ENCODE measurements at regions not wholly inside any gene's neighbourhood (a gene's known extent, or its start where the extent isn't known, plus 50 kb on each side); places are given as distances from the start of the nearest gene placed in this dataset.

DNA sequence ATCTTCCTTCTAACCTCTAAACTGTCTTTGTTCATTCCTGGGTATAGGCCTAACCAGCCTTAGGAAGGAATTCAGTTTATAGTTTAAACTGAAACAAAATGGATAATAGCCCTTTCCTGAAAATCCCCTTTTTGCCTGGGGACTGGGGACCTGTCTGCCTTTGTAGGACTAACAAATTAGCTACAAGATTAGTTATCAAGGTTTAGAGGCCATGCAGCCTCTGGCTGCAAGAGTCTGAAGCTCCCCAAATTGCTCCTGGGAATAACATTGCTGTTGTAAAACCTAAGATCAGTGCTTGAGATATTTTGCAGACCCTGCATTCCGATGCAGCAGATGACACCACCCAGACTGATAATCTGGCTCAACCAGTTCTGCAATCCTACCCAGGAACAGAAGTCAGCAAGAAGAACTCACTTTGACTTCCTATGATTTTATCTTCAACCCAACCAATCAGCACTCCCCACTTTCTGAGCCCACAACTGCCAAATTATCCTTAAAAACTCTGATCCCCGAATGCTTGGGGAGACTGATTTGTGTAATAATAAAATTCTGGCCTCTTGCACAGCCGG lies 96.6 kb upstream of the ETV3 start:
- no peak for TF ChIP-seq CTCF (IDR thresholded peaks at IDR 0.05)
- H3K4me3 Mint-ChIP-seq: no peak overlapping the region
- no peak for DNase-seq
- no peak overlapping the region for H3K27ac Mint-ChIP-seq
- intact Hi-C loops (cut with micrococcal nuclease): no loop called here
- H3K36me3 Mint-ChIP-seq (ENCODE audit: low read depth): no peaks in the 10 kb centered on the region
- ChIA-PET CTCF (no interaction called here), POLR2A (no interaction called here)
- H3K9me3 Mint-ChIP-seq: no peaks in the 10 kb centered on the region
- H3K4me1 Mint-ChIP-seq: no peaks in the 10 kb centered on the region
- H3K27me3 Mint-ChIP-seq: peaks cover 2% of the 10 kb centered on the region
- no peak for ATAC-seq (ENCODE audit: low read depth)

DNA sequence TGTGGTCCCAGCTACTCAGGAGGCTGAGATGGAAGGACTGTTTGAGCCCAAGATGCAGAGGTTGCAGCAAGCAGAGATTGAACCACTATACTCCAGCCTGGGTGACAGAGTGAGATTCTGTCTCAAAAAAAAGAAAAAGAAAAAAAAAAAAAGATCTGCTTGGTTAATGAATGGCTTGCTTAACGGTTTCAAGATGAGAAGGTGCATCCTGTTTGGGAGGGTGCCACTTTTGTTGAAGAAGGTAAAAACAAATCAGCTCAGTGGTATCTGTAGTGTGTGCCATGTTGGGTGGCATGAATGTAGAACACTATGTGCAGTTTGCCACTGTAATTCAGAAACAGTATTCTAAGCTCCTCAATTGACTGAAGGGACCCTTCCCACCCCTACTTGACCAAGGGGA lies 94.9 kb upstream of the ETV3 start:
- POLR2A ChIA-PET: no interaction called here
- no peaks in the 10 kb centered on the region for H3K9me3 Mint-ChIP-seq
- DNase-seq (no peak), ATAC-seq (ENCODE audit: low read depth) (no peak)
- H3K4me1 Mint-ChIP-seq: no peaks in the 10 kb centered on the region
- H3K36me3 Mint-ChIP-seq (ENCODE audit: low read depth): no peaks in the 10 kb centered on the region
- H3K4me3 Mint-ChIP-seq: no peak overlapping the region
- intact Hi-C loops (cut with micrococcal nuclease): no loop called here
- TF ChIP-seq CTCF (IDR thresholded peaks at IDR 0.05): no peak
- no peak overlapping the region for H3K27ac Mint-ChIP-seq
- CTCF ChIA-PET: interaction anchor here (0.6 kb wide), 1 partner anchor 62 kb away, joined by 3 read pairs; no protein-coding TSS in a partner anchor
- peaks cover 7% of the 10 kb centered on the region for H3K27me3 Mint-ChIP-seq

DNA sequence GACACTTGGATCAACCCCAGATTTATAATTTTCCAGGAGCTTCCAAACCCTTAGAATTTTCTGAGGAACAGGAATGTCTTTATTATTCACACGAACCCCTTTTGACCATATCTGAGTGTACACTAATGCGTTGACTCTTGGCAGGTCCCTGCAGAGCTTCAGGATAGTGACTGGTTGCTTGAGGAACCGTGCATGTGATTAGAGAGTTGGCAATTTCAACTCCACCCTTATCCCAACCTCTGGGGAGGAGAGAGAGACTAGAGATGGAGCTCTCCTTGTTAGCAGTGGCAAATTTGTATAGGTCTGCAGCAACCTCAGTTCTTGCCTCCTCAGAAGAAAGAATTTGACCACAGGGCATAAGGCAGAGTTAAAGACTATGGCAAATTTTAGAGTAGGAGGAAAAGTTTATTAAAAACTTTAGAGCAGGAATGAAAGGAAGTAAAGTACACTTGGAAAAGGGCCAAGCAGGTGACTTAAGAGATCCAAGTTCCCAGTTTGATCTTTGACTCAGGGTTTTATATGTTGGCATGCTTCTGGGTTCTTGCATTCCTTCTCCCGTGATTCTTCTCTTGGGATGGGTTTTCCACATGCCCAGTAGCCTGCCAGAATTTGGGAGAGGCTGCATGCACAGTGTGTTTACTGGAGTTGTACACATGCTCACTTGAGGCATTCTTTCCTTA lies 93.8 kb upstream of the ETV3 start:
- H3K9me3 Mint-ChIP-seq: no peaks in the 10 kb centered on the region
- no peaks in the 10 kb centered on the region for H3K4me1 Mint-ChIP-seq
- intact Hi-C loops (cut with micrococcal nuclease): no loop called here
- no peaks in the 10 kb centered on the region for H3K36me3 Mint-ChIP-seq (ENCODE audit: low read depth)
- ATAC-seq (ENCODE audit: low read depth): no peak
- no peak overlapping the region for H3K4me3 Mint-ChIP-seq
- no peak for DNase-seq
- H3K27me3 Mint-ChIP-seq: peaks cover 5% of the 10 kb centered on the region
- CTCF ChIA-PET: no interaction called here
- POLR2A ChIA-PET: no interaction called here
- TF ChIP-seq CTCF (IDR thresholded peaks at IDR 0.05): no peak
- no peak overlapping the region for H3K27ac Mint-ChIP-seq

DNA sequence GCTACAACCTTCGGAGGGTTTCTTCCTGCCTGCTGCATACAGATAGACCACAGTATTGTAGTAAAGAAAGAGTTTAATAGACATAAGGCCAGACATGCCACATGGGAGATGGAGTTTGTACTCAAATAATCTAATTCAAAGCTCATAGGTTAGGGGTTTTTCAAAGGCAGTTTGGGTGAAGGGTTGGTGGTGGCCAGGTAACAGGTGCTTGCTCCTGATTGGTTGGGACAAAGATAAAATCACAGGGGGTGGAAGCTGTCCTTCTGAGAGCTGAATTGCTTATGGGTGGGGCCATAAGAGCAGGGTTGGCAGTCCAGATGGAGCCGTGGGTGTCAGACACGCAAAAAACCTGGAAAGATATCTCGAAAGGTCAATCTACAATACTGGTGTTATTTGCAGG lies 92.3 kb upstream of the ETV3 start:
- H3K27me3 Mint-ChIP-seq: peaks cover 11% of the 10 kb centered on the region
- POLR2A ChIA-PET: no interaction called here
- CTCF ChIA-PET: no interaction called here
- TF ChIP-seq CTCF (IDR thresholded peaks at IDR 0.05): no peak
- no peak overlapping the region for H3K4me3 Mint-ChIP-seq
- no peaks in the 10 kb centered on the region for H3K36me3 Mint-ChIP-seq (ENCODE audit: low read depth)
- ATAC-seq (ENCODE audit: low read depth): no peak
- H3K9me3 Mint-ChIP-seq: peaks cover 3% of the 10 kb centered on the region
- DNase-seq: no peak
- intact Hi-C loops (cut with micrococcal nuclease): no loop called here
- no peak overlapping the region for H3K27ac Mint-ChIP-seq
- H3K4me1 Mint-ChIP-seq: no peaks in the 10 kb centered on the region

DNA sequence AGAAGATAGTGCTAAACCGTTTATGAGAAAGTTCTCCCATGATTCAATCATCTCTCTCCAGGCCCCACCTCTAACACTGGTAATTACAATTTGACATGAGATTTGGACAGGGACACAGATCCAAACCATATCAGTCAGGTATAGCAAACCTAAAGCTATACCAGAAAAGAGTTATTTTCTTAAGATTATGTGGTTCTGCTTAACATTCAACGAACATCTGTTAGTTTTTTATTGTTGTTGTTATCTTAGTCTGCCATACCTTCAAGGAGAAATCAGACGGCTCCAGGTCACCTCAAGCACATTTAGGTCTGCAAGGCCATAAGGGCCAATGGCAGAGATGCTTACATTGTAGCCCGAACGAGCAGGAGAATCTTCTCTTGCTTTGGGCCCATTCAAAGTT lies 89.5 kb upstream of the ETV3 start:
- Mint-ChIP-seq H3K9me3 (peaks cover 8% of the 10 kb centered on the region), H3K4me3 (no peak overlapping the region), H3K36me3 (ENCODE audit: low read depth) (no peaks in the 10 kb centered on the region), H3K4me1 (no peaks in the 10 kb centered on the region), H3K27me3 (peaks cover 32% of the 10 kb centered on the region), H3K27ac (no peak overlapping the region)
- no peak for ATAC-seq (ENCODE audit: low read depth)
- POLR2A ChIA-PET: no interaction called here
- CTCF ChIA-PET: no interaction called here
- intact Hi-C loops (cut with micrococcal nuclease): no loop called here
- TF ChIP-seq CTCF (IDR thresholded peaks at IDR 0.05): no peak
- no peak for DNase-seq

Measured in activated B cell treated with CpG ODN at 0.5 μM for 24 hours (primary cell).